Endothelial cell of umbilical vein (primary cell): ENCODE measurements at regions not wholly inside any gene's neighbourhood (a gene's known extent, or its start where the extent isn't known, plus 50 kb on each side); places are given as distances from the start of the nearest gene placed in this dataset.

ENCODE experiments used
- BruUV-seq: library from RNA; stranded (reverse); fragments of 400-500 nt; replicated peaks from 2 replicates; lab custom pipeline; 2021; lab: Mats Ljungman, UMichigan
- CTCF ChIA-PET: fragments of 300-600, 350-600 bp; sonication (Branson Sonifier 250); formaldehyde crosslinking; loops from one replicate; lab custom pipeline; 2021; ENCODE audit warnings: antibody characterized with exemption, inconsistent platforms; lab: Charles Lee
- POLR2A ChIA-PET: fragments of 300-600, 350-600 bp; sonication (Branson Sonifier 250); formaldehyde crosslinking; loops from one replicate; lab custom pipeline; 2021; ENCODE audit warnings: antibody characterized with exemption, inconsistent platforms; lab: Charles Lee
- DNase-seq: peaks from one replicate; pipeline ENCODE4 v3.0.0-alpha.2; 2011; ENCODE audit warnings: low read depth, low spot score
- FAIRE-seq: peaks from 2 replicates; lab custom pipeline; 2011; peaks lifted over from hg19 to GRCh38; lab: Jason Lieb, UNC
- H2AFZ ChIP-seq: 2 replicates; pipeline ENCODE4 v1.6.0; 2012; ENCODE audit warnings: low read depth, low read length, control low read depth, inconsistent platforms
- H3K27ac ChIP-seq: 2 replicates; pipeline ENCODE4 v1.5.1; 2011; ENCODE audit warnings: low read depth, mild to moderate bottlenecking, control low read depth, low read length, moderate library complexity; ENCODE audit not compliant: insufficient read depth
- H3K27me3 ChIP-seq, 2 experiments: 2 replicates each; pipeline versions ENCODE4 v1.6.0 to v1.6.1; 2011; ENCODE audit warnings: low read length in 2 of 2, mixed read lengths in 1 of 2; ENCODE audit not compliant: control insufficient read depth in 2 of 2, insufficient read depth in 2 of 2
- H3K36me3 ChIP-seq, 2 experiments: 2 replicates in 1 of 2; 3 replicates in 1 of 2; pipeline ENCODE4 v1.5.1; 2011; ENCODE audit warnings: low read length in 2 of 2, mild to moderate bottlenecking in 1 of 2, moderate library complexity in 1 of 2; ENCODE audit not compliant: control insufficient read depth in 2 of 2, insufficient read depth in 2 of 2; ENCODE audit errors: extremely low read depth in 1 of 2
- H3K4me1 ChIP-seq: 3 replicates; pipeline ENCODE4 v1.5.1; 2011; ENCODE audit warnings: mild to moderate bottlenecking, low read length; ENCODE audit not compliant: control insufficient read depth, insufficient read depth; ENCODE audit errors: extremely low read depth
- H3K4me2 ChIP-seq: 2 replicates; pipeline ENCODE4 v1.6.1; 2011; ENCODE audit warnings: low read length, control low read depth, mixed read lengths; ENCODE audit not compliant: insufficient read depth
- H3K4me3 ChIP-seq, 3 experiments: fragments of 200-600 bp in 1 of 3; sonication (generic), shearing (Covaris generic) in 1 of 3; replicated peaks in 1 of 3; 2 replicates each; pipeline ENCODE4 v1.5.1; 2011 to 2016; ENCODE audit warnings: control low read depth in 3 of 3, low read length in 3 of 3, mild to moderate bottlenecking in 2 of 3, inconsistent platforms in 1 of 3, low read depth in 1 of 3, moderate library complexity in 1 of 3; ENCODE audit not compliant: insufficient read depth in 1 of 3
- H3K79me2 ChIP-seq: 2 replicates; pipeline ENCODE4 v1.6.0; 2012; ENCODE audit warnings: low read length, inconsistent platforms; ENCODE audit not compliant: control insufficient read depth, insufficient read depth
- H3K9ac ChIP-seq: replicated peaks from 2 replicates; pipeline ENCODE3; 2011; ENCODE audit warnings: low read length, control low read depth; ENCODE audit not compliant: insufficient read depth; ENCODE audit errors: extremely low read depth
- H3K9me1 ChIP-seq: replicated peaks from 3 replicates; pipeline ENCODE4 v1.6.0; 2011; ENCODE audit warnings: mild to moderate bottlenecking, low read length; ENCODE audit not compliant: control insufficient read depth, insufficient read depth; ENCODE audit errors: extremely low read depth
- H3K9me3 ChIP-seq: replicated peaks from 2 replicates; pipeline ENCODE4 v1.5.1; 2012; ENCODE audit warnings: low read length, inconsistent platforms; ENCODE audit not compliant: control insufficient read depth, insufficient read depth
- H4K20me1 ChIP-seq: replicated peaks from 2 replicates; pipeline ENCODE3; 2011; ENCODE audit warnings: mild to moderate bottlenecking, low read length; ENCODE audit not compliant: control insufficient read depth, insufficient read depth; ENCODE audit errors: extremely low read depth
- EZH2 ChIP-seq: IDR thresholded peaks from 2 replicates; pipeline ENCODE4 v1.6.1; 2012; ENCODE audit warnings: borderline replicate concordance, low read depth, mild to moderate bottlenecking, moderate library complexity, low read length, inconsistent platforms; ENCODE audit not compliant: severe bottlenecking
- FOS ChIP-seq: IDR thresholded peaks from 2 replicates; pipeline ENCODE4 v1.6.1; 2011; ENCODE audit warnings: mild to moderate bottlenecking, low read length, moderate library complexity, borderline replicate concordance; ENCODE audit not compliant: insufficient read depth
- JUN ChIP-seq: IDR thresholded peaks from 2 replicates; pipeline ENCODE4 v1.6.1; 2011; ENCODE audit warnings: borderline replicate concordance, low read depth; ENCODE audit not compliant: insufficient read length, insufficient read depth
- MYC ChIP-seq: IDR thresholded peaks from one replicate; pipeline ENCODE4 v1.6.1; 2011; ENCODE audit warnings: mild to moderate bottlenecking, low read depth, low read length
- POLR2A ChIP-seq: IDR thresholded peaks from 2 replicates; pipeline ENCODE4 v1.6.1; 2012; ENCODE audit warnings: low read depth, mild to moderate bottlenecking, control low read depth, low read length
- POLR2AphosphoS5 ChIP-seq: IDR thresholded peaks from 2 replicates; pipeline ENCODE4 v1.6.1; 2012; ENCODE audit warnings: low read depth, mild to moderate bottlenecking, control low read depth, low read length, moderate library complexity; ENCODE audit not compliant: insufficient read depth
- dilution Hi-C: fragments of 300-500 bp; cut with MboI; formaldehyde crosslinking; loops from one replicate; pipeline ENCODE4 v1.15.0; 2019; ENCODE audit warnings: low sequenced_read_pairs; ENCODE audit not compliant: extremely low pct_ligation_motif_present
- intact Hi-C: fragments of 100-400 bp; cut with micrococcal nuclease; formaldehyde crosslinking; loops from one replicate; pipeline ENCODE4 v1.10.0; 2022
- TF ChIP-seq, protein P1 (sequence below): IDR thresholded peaks from 2 replicates; pipeline ENCODE4 v1.6.1; 2011; ENCODE audit not compliant: insufficient read depth, insufficient read length
- TF ChIP-seq, protein P2 (sequence below), 2 donors: IDR thresholded peaks; 1 replicate in 1 of 2; 2 replicates in 1 of 2; pipeline ENCODE4 v1.5.1; 2011; ENCODE audit warnings: low read length in 2 of 2, mild to moderate bottlenecking in 2 of 2, moderate library complexity in 2 of 2, control low read depth in 1 of 2, inconsistent platforms in 1 of 2, low read depth in 1 of 2; ENCODE audit not compliant: insufficient read depth in 1 of 2; ENCODE audit errors: extremely low read depth in 1 of 2

DNA sequence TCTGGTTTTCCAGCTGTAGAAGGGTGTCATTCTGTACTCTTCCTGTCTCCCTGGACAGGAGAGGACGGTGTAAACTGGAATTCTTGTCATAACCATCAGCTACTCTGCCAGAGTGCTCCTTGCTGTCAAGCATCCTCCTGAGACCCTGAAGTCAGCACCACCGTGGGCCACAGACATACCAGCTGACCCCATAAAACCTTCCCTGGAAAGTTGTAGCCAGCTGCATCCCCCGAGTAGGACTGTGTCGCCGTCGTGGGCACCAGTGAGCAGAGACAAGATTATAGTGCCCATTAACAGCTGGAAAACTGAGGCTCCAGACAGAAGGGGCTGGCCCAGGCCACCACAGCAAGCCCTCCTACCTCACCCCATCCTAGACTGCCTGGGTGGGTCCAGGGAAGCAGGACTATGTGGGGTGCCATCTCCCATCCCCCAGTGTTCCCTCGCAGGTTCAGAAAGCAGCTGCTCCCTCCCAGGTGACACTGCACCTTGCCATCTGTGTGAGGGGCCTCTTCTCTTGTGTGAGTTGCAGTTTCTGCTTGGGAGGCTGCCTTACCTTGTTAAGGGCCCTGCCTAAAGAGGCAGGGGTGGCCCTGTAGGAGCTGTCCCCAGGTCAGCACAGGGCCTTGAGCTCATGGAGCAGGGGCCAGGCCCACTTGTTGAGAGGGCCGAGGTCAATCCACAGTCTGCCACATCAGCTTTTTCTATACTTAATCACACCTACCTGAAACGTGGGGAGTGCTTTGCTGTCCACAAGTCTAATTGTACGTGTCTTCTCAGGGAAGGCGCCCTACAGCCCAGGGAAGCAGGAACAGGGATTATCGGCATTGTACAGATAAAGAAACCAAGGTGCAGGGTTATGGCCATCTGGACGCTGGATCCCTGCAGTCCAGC is 191.9 kb upstream of the LINGO1 start:
- Histone ChIP-seq H3K79me2 (no peaks in the 10 kb centered on the region), H4K20me1 (no peaks in the 10 kb centered on the region), H3K27me3 (peaks cover 18 to 22% of the 10 kb centered on the region in 2 experiments), H3K36me3 (no peaks in the 10 kb centered on the region), H3K4me1 (no peaks in the 10 kb centered on the region), H3K9me1 (no peaks in the 10 kb centered on the region), H3K9me3 (no peaks in the 10 kb centered on the region), H3K4me2 (no peak overlapping the region), H2AFZ (no peak overlapping the region), H3K4me3 (no peak overlapping the region), H3K9ac (no peak overlapping the region), H3K27ac (no peak overlapping the region)
- no peak for FAIRE-seq
- CTCF ChIA-PET, result interaction anchor here (0.7 to 1.2 kb wide), 3 partner anchors 30 to 191 kb away, joined by 3 read pairs; no protein-coding TSS in a partner anchor
- TF ChIP-seq FOS, result no peak
- no peak for DNase-seq
- BruUV-seq, result no TSS peak
- intact Hi-C loops, result loop anchor here (5.0 kb wide), 1 partner anchor 802 kb away; no protein-coding TSS in a partner anchor
- POLR2A ChIA-PET, result no interaction called here
- dilution Hi-C loops, result no loop called here

DNA sequence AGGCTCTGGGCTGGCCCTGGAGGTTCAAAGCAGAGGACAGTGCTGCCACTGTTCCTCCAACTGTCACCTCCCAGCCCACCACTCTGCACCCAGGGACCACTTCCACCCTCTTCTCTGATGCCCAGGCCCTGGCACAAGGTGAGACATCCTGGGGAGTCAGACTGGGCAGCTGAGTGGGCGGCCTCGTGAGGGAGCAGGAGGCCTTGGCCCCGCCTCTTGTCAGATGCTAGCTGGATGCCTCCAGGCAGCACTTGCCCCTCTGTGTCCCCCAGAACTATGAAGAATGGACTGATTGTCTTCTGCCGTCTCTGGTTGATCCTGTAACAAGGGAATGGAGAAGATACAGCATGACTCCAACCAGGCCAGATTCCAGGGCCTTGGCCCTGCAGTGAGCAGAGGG is 191.0 kb upstream of the LINGO1 start:
- TF ChIP-seq POLR2AphosphoS5, result no peak
- TF ChIP-seq, protein P1, sequence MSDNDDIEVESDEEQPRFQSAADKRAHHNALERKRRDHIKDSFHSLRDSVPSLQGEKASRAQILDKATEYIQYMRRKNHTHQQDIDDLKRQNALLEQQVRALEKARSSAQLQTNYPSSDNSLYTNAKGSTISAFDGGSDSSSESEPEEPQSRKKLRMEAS, result no peak
- no peak for TF ChIP-seq POLR2A
- TF ChIP-seq, protein P2, sequence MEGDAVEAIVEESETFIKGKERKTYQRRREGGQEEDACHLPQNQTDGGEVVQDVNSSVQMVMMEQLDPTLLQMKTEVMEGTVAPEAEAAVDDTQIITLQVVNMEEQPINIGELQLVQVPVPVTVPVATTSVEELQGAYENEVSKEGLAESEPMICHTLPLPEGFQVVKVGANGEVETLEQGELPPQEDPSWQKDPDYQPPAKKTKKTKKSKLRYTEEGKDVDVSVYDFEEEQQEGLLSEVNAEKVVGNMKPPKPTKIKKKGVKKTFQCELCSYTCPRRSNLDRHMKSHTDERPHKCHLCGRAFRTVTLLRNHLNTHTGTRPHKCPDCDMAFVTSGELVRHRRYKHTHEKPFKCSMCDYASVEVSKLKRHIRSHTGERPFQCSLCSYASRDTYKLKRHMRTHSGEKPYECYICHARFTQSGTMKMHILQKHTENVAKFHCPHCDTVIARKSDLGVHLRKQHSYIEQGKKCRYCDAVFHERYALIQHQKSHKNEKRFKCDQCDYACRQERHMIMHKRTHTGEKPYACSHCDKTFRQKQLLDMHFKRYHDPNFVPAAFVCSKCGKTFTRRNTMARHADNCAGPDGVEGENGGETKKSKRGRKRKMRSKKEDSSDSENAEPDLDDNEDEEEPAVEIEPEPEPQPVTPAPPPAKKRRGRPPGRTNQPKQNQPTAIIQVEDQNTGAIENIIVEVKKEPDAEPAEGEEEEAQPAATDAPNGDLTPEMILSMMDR (IDR thresholded peaks at IDR 0.05; ENCODE audit: extremely low read depth in 1 of 2, insufficient read depth in 1 of 2, low read depth in 1 of 2, low read length in 2 of 2), result no peak
- TF ChIP-seq MYC, result no peak
- no peak for TF ChIP-seq FOS
- no peak for TF ChIP-seq JUN
- TF ChIP-seq EZH2, result no peak
- Histone ChIP-seq H4K20me1 (no peaks in the 10 kb centered on the region), H3K4me2 (no peak overlapping the region), H3K9me3 (no peaks in the 10 kb centered on the region), H3K27ac (no peak overlapping the region), H3K9me1 (no peaks in the 10 kb centered on the region), H2AFZ (no peak overlapping the region), H3K79me2 (no peaks in the 10 kb centered on the region), H3K36me3 (no peaks in the 10 kb centered on the region), H3K4me3 (no peak overlapping the region), H3K27me3 (peaks cover 22 to 23% of the 10 kb centered on the region in 2 experiments), H3K4me1 (no peaks in the 10 kb centered on the region), H3K9ac (no peak overlapping the region)
- intact Hi-C loops (loop anchor here (5.0 kb wide), 1 partner anchor 801 kb away; no protein-coding TSS in a partner anchor), dilution Hi-C loops (no loop called here)
- BruUV-seq, result no TSS peak
- FAIRE-seq (no peak), DNase-seq (no peak)
- ChIA-PET POLR2A (no interaction called here), CTCF (interaction anchor here (0.9 to 1.2 kb wide), 2 partner anchors 31 to 190 kb away, joined by 3 read pairs; no protein-coding TSS in a partner anchor)
